ENCODE measurements at regions not wholly inside any gene's neighbourhood (a gene's known extent, or its start where the extent isn't known, plus 50 kb on each side); places are given as distances from the start of the nearest gene placed in this dataset.
A peak's percentile ranks its signal among the peaks of the same experiment; 100 is the strongest.

DNA sequence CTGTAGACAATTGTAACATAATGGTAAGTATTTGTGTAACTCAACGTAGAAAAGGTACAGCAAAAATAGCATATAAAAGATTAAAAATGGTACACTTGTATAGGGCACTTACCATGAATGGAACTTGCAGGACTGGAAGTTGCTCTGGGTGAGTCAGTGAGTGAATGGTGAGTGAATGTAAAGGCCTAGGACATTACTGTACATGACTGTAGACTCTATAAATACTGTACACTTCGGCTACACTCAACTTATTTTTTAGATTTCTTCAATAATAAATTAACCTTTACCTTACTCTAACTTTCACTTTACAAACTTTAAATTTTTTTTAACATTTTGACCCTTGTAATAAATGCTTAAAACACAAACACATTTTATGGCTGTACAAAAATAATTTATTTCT, 72.1 kb upstream of the FAM216B start:
- no peak overlapping the region for H3K4me3 ChIP-seq (ENCODE audit: low read depth, low read length)
- DNase-seq (ENCODE audit: low read depth) = no peak
- TF ChIP-seq CTCF (IDR thresholded peaks at IDR 0.05; ENCODE audit: low read depth, low read length, missing control alignments) = no peak
- in situ Hi-C loops (cut with HindIII; ENCODE audit: low sequenced_read_pairs) = no loop called here

- in situ Hi-C loops (cut with HindIII; ENCODE audit: low sequenced_read_pairs) = no loop called here
- H3K4me3 ChIP-seq (ENCODE audit: low read depth, low read length) = no peak overlapping the region
- DNase-seq (ENCODE audit: low read depth) = no peak
- TF ChIP-seq CTCF (IDR thresholded peaks at IDR 0.05; ENCODE audit: low read depth, low read length, missing control alignments) = no peak
Observed at GRCh38 chr13:42715909-42716308, 65.5 kb upstream of the FAM216B start.

- no peak for DNase-seq (ENCODE audit: low read depth)
- no peak for TF ChIP-seq CTCF (IDR thresholded peaks at IDR 0.05; ENCODE audit: low read depth, low read length, missing control alignments)
- in situ Hi-C loops (cut with HindIII; ENCODE audit: low sequenced_read_pairs) = no loop called here
Observed at GRCh38 chr13:42717176-42717575, 64.2 kb upstream of the FAM216B start.

DNA sequence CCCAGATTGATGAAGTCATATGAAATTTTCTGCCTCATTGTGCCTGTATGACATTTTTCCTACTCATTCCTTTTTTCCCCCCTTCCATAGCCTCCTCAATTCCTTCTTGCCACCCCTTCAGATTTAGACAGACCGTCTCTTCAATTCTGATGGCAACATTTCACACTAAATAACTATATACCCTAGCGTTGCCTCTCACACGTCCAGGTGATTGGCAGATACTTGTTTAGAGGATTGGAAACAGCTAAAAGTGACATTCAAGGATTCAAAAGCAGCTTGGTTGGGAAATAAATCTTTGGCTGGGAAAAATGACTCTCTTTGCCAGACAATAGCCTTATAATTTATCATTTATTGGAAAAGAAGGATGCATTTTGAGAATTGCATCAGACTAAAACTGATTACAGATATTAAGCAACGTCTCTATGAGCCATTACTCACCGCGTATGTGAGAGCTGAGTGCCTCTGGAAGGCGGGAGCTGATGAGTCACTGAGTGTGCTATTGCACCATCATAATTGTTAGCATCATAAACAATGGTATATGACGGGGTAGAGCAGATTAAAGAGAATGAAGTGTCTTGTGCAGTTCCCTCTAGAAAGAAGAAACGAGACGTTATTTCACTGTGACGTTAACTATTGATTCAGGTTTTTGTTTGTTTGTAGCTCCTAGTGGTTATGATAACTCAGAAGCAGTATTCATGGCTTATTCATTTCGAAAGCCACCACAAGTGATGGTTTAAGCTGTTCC, 61.1 kb upstream of the FAM216B start:
- in situ Hi-C loops (cut with HindIII; ENCODE audit: low sequenced_read_pairs) = no loop called here
- no peak for TF ChIP-seq CTCF (IDR thresholded peaks at IDR 0.05; ENCODE audit: low read depth, low read length, missing control alignments)
- peak; percentile 88 for DNase-seq (ENCODE audit: low read depth)
- H3K4me3 ChIP-seq (ENCODE audit: low read depth, low read length) = no peak overlapping the region

More at GRCh38 chr13:42717176-42717575, 64.2 kb upstream of the FAM216B start:
- no peak overlapping the region for H3K4me3 ChIP-seq (ENCODE audit: low read depth, low read length)

GRCh38 chr13:42720858-42721219, 60.5 kb upstream of the FAM216B start:
- H3K4me3 ChIP-seq (ENCODE audit: low read depth, low read length) = no peak overlapping the region
- no peak for DNase-seq (ENCODE audit: low read depth)
- TF ChIP-seq CTCF (IDR thresholded peaks at IDR 0.05; ENCODE audit: low read depth, low read length, missing control alignments) = no peak
- in situ Hi-C loops (cut with HindIII; ENCODE audit: low sequenced_read_pairs) = no loop called here

GRCh38 chr13:42722883-42723539, 58.4 kb upstream of the FAM216B start:
- no peak overlapping the region for H3K4me3 ChIP-seq (ENCODE audit: low read depth, low read length)
- in situ Hi-C loops (cut with HindIII; ENCODE audit: low sequenced_read_pairs) = no loop called here
- no peak for TF ChIP-seq CTCF (IDR thresholded peaks at IDR 0.05; ENCODE audit: low read depth, low read length, missing control alignments)
- DNase-seq (ENCODE audit: low read depth) = no peak
